GM18519 (cell line): ENCODE measurements at regions not wholly inside any gene's neighbourhood (a gene's known extent, or its start where the extent isn't known, plus 50 kb on each side); places are given as distances from the start of the nearest gene placed in this dataset.
A peak's percentile ranks its signal among the peaks of the same experiment; 100 is the strongest.

Source experiments
- ATAC-seq: cut with Tn5 transposase; IDR thresholded peaks from one replicate; pipeline ENCODE4 v1.9.1; 2021; ENCODE audit warnings: mild to moderate bottlenecking, moderate library complexity; ENCODE audit not compliant: unreplicated experiment, low FRiP score

GRCh38 chr5:54695198-54695966, 177.8 kb downstream of the SNX18 start:
- ATAC-seq = no peak

- no peak for ATAC-seq
Observed at GRCh38 chr5:54693936-54694657, 176.5 kb downstream of the SNX18 start.

GRCh38 chr5:54692631-54693030, 175.1 kb downstream of the SNX18 start:
- ATAC-seq = no peak

GRCh38 chr5:54691656-54692055, 174.1 kb downstream of the SNX18 start:
- ATAC-seq = no peak

- ATAC-seq = no peak
Observed at GRCh38 chr5:54689411-54690251, 172.1 kb downstream of the SNX18 start.

- ATAC-seq = no peak
Observed at GRCh38 chr5:54680998-54681397, 163.4 kb downstream of the SNX18 start.

- ATAC-seq = no peak
Observed at GRCh38 chr5:54679686-54680085, 162.1 kb downstream of the SNX18 start.

- ATAC-seq = no peak
Observed at GRCh38 chr5:54678737-54679136, 161.2 kb downstream of the SNX18 start.

GRCh38 chr5:54676481-54677340, 159.2 kb downstream of the SNX18 start:
- ATAC-seq = no peak

GRCh38 chr5:54673523-54674225, 156.1 kb downstream of the SNX18 start:
- peak; percentile 94 for ATAC-seq

GRCh38 chr5:54672871-54673270, 155.3 kb downstream of the SNX18 start:
- ATAC-seq = no peak

GRCh38 chr5:54671681-54672080, 154.1 kb downstream of the SNX18 start:
- no peak for ATAC-seq

- no peak for ATAC-seq
Observed at GRCh38 chr5:54671111-54671531, 153.6 kb downstream of the SNX18 start.

GRCh38 chr5:54670281-54670680, 152.7 kb downstream of the SNX18 start:
- ATAC-seq = no peak

- no peak for ATAC-seq
Observed at GRCh38 chr5:54669845-54670244, 152.3 kb downstream of the SNX18 start.

- no peak for ATAC-seq
Observed at GRCh38 chr5:54669285-54669684, 151.7 kb downstream of the SNX18 start.

GRCh38 chr5:54668096-54668495, 150.5 kb downstream of the SNX18 start:
- no peak for ATAC-seq

- ATAC-seq = no peak
Observed at GRCh38 chr5:54667136-54667535, 149.6 kb downstream of the SNX18 start.

- no peak for ATAC-seq
Observed at GRCh38 chr5:54663866-54664265, 146.3 kb downstream of the SNX18 start.

GRCh38 chr5:54661111-54661510, 143.6 kb downstream of the SNX18 start:
- ATAC-seq = no peak
